GM12874 (cell line): ENCODE measurements at regions not wholly inside any gene's neighbourhood (a gene's known extent, or its start where the extent isn't known, plus 50 kb on each side); places are given as distances from the start of the nearest gene placed in this dataset.

Experiments
- CTCF ChIP-seq: IDR thresholded peaks from 2 replicates; pipeline ENCODE4 v1.5.1; 2011; ENCODE audit warnings: low read depth, mild to moderate bottlenecking, control low read depth, low read length, moderate library complexity; ENCODE audit not compliant: insufficient read depth

- TF ChIP-seq CTCF, result no peak
Measured at GRCh38 chr12:19588951-19589350, 149.7 kb downstream of the AEBP2 start.

- no peak for TF ChIP-seq CTCF
Measured at GRCh38 chr12:19591951-19592350, 152.7 kb downstream of the AEBP2 start.

GRCh38 chr12:19596434-19597166, 157.3 kb downstream of the AEBP2 start:
- TF ChIP-seq CTCF, result no peak

GRCh38 chr12:19597167-19598026, 158.1 kb downstream of the AEBP2 start:
- no peak for TF ChIP-seq CTCF

GRCh38 chr12:19605720-19606119, 166.4 kb downstream of the AEBP2 start:
- no peak for TF ChIP-seq CTCF

- TF ChIP-seq CTCF, result no peak
Measured at GRCh38 chr12:19608039-19608438, 168.7 kb downstream of the AEBP2 start.

GRCh38 chr12:19613051-19613535, 173.8 kb downstream of the AEBP2 start:
- no peak for TF ChIP-seq CTCF
